ENCODE measurements at regions not wholly inside any gene's neighbourhood (a gene's known extent, or its start where the extent isn't known, plus 50 kb on each side); places are given as distances from the start of the nearest gene placed in this dataset.

DNA sequence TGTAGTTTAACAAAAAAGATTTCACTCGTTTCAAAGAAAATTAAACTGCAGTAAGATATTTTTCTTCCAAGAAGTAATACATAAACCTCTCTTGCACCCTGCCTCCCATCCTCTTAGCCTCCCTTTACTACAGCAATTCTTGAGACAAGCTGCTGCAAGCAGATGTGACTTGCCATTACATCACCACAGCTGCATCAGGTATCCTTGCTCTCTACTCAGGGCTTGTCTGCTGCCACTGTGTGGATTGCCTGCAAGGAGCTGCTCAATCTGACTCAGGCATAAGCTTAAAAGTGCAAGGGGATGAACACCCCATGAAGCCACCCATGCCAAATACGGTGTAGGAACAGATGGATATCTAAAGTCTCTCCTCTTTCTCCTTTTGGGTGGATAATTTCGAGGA is 609.9 kb downstream of the DNAJB9 start (continued):
- TF ChIP-seq, protein P1, sequence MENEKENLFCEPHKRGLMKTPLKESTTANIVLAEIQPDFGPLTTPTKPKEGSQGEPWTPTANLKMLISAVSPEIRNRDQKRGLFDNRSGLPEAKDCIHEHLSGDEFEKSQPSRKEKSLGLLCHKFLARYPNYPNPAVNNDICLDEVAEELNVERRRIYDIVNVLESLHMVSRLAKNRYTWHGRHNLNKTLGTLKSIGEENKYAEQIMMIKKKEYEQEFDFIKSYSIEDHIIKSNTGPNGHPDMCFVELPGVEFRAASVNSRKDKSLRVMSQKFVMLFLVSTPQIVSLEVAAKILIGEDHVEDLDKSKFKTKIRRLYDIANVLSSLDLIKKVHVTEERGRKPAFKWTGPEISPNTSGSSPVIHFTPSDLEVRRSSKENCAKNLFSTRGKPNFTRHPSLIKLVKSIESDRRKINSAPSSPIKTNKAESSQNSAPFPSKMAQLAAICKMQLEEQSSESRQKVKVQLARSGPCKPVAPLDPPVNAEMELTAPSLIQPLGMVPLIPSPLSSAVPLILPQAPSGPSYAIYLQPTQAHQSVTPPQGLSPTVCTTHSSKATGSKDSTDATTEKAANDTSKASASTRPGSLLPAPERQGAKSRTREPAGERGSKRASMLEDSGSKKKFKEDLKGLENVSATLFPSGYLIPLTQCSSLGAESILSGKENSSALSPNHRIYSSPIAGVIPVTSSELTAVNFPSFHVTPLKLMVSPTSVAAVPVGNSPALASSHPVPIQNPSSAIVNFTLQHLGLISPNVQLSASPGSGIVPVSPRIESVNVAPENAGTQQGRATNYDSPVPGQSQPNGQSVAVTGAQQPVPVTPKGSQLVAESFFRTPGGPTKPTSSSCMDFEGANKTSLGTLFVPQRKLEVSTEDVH (IDR thresholded peaks at IDR 0.05; ENCODE audit: low read depth, partially characterized antibody): no peak
- TF ChIP-seq GATAD2B (conservative IDR thresholded peaks at IDR 0.05; ENCODE audit: low read depth) (no peak), ZNF274 (IDR thresholded peaks at IDR 0.05; ENCODE audit: insufficient read depth, insufficient read length) (no peak)
- TF ChIP-seq, protein P2, sequence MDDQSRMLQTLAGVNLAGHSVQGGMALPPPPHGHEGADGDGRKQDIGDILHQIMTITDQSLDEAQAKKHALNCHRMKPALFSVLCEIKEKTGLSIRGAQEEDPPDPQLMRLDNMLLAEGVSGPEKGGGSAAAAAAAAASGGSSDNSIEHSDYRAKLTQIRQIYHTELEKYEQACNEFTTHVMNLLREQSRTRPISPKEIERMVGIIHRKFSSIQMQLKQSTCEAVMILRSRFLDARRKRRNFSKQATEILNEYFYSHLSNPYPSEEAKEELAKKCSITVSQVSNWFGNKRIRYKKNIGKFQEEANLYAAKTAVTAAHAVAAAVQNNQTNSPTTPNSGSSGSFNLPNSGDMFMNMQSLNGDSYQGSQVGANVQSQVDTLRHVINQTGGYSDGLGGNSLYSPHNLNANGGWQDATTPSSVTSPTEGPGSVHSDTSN (IDR thresholded peaks at IDR 0.05; ENCODE audit: insufficient replicate concordance, low read depth, low read length): no peak

GRCh38 chr7:109190766-109191398 is 621.2 kb downstream of the DNAJB9 start:
- CTCF ChIA-PET: no interaction called here
- in situ Hi-C loops (cut with MboI): no loop called here
- BruUV-seq (replicated peaks): no TSS peak
- TF ChIP-seq, protein P3, sequence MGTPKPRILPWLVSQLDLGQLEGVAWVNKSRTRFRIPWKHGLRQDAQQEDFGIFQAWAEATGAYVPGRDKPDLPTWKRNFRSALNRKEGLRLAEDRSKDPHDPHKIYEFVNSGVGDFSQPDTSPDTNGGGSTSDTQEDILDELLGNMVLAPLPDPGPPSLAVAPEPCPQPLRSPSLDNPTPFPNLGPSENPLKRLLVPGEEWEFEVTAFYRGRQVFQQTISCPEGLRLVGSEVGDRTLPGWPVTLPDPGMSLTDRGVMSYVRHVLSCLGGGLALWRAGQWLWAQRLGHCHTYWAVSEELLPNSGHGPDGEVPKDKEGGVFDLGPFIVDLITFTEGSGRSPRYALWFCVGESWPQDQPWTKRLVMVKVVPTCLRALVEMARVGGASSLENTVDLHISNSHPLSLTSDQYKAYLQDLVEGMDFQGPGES (IDR thresholded peaks at IDR 0.05): no peak
- TF ChIP-seq IRF4 (IDR thresholded peaks at IDR 0.05; ENCODE audit: low read depth, low read length) (no peak), ESRRA (IDR thresholded peaks at IDR 0.05; ENCODE audit: low read length) (no peak), E2F4 (IDR thresholded peaks at IDR 0.05; ENCODE audit: low read depth, low read length) (no peak), RBBP5 (conservative IDR thresholded peaks at IDR 0.05) (no peak), ZNF24 (IDR thresholded peaks at IDR 0.05) (no peak), MXI1 (IDR thresholded peaks at IDR 0.05; ENCODE audit: low read depth, low read length) (no peak), SP1 (IDR thresholded peaks at IDR 0.05; ENCODE audit: low read depth, low read length) (no peak), BHLHE40 (IDR thresholded peaks at IDR 0.05; ENCODE audit: borderline replicate concordance in 1 of 2, low read depth in 2 of 2, low read length in 1 of 2) (no peak), SMAD5 (IDR thresholded peaks at IDR 0.05; ENCODE audit: low read depth) (no peak), CREB1 (IDR thresholded peaks at IDR 0.05; ENCODE audit: low read depth) (no peak), MYC (IDR thresholded peaks at IDR 0.05; ENCODE audit: insufficient read depth, insufficient read length, insufficient replicate concordance, low read length, severe bottlenecking) (no peak), ZSCAN29 (IDR thresholded peaks at IDR 0.05) (no peak), RB1 (IDR thresholded peaks at IDR 0.05; ENCODE audit: borderline replicate concordance) (no peak)

More at GRCh38 chr7:109190766-109191398, 621.2 kb downstream of the DNAJB9 start:
- WGBS (ENCODE audit: insufficient coverage, insufficient replicate concordance, low lambda C conversion rate, missing lambda C conversion rate): 8% methylated on average over 2 of the region's 2 CpGs
- no peak for DNase-seq (ENCODE audit: low read depth, low spot score)
- FAIRE-seq: no peak
- Histone ChIP-seq H3K4me1 (ENCODE audit: control insufficient read depth, insufficient read depth, low read length) (no peaks in the 10 kb centered on the region), H3K27me3 (replicated peaks in 1 of 2; ENCODE audit: control insufficient read depth in 2 of 2, insufficient read depth in 2 of 2, low read length in 1 of 2) (no peaks in the 10 kb centered on the region), H3K9ac (ENCODE audit: control insufficient read depth, insufficient read depth, low read length) (no peak overlapping the region), H3K27ac (ENCODE audit: control insufficient read depth, insufficient read depth) (no peak overlapping the region), H4K20me1 (ENCODE audit: control insufficient read depth, insufficient read depth) (no peaks in the 10 kb centered on the region), H2AFZ (ENCODE audit: control insufficient read depth, low read depth, low read length) (no peak overlapping the region), H3K4me3 (no peak overlapping the region), H3K9me3 (replicated peaks; ENCODE audit: control insufficient read depth, insufficient read depth, low read length) (no peaks in the 10 kb centered on the region), H3K36me3 (ENCODE audit: control insufficient read depth in 2 of 2, insufficient read depth in 2 of 2, low read length in 1 of 2) (no peaks in the 10 kb centered on the region), H3K4me2 (ENCODE audit: control insufficient read depth, insufficient read depth) (no peak overlapping the region), H3K79me2 (ENCODE audit: control insufficient read depth, insufficient read depth, low read length) (no peaks in the 10 kb centered on the region)
- POLR2A ChIA-PET: no interaction called here
- SMC1A ChIA-PET (ENCODE audit: uncharacterized antibody, unreplicated experiment): no interaction called here
- ATAC-seq: no peak
- intact Hi-C loops (cut with micrococcal nuclease; ENCODE audit: unreplicated experiment): no loop called here
- RAD21 ChIA-PET (ENCODE audit: unreplicated experiment): no interaction called here
